ENCODE measurements at regions not wholly inside any gene's neighbourhood (a gene's known extent, or its start where the extent isn't known, plus 50 kb on each side); places are given as distances from the start of the nearest gene placed in this dataset.

DNA sequence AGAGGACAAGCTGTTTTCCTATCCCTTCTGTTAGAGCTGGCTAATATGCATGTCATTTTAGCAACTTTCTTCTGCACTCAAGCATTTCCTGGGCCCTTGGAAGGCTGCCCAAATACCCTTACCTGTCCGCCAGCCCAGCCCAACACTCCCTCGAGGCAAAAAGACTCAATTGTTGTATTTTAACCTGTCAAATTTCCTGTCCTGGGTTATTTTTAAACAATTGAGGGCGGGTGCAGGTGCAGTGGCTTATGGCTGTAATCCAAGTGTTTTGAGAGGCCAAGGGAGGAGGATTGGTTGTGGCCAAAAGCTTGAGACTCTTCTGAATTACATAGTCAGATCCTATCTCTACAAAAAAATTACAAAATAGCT, 125.0 kb upstream of the ARHGAP28 start:
- no TSS peak for BruUV-seq (replicated peaks)
- H3K4me2 ChIP-seq (ENCODE audit: low read depth, low read length) = no peak overlapping the region
- in situ Hi-C loops (cut with HindIII; ENCODE audit: extremely low pct_ligation_motif_present, low pct_unique_long_range_greater_than_20kb) = no loop called here
- no peak overlapping the region for H3K27ac ChIP-seq (ENCODE audit: extremely low read length, insufficient read depth, low read length)
- H4K20me1 ChIP-seq (ENCODE audit: insufficient read depth, low read length) = no peaks in the 10 kb centered on the region
- no peak overlapping the region for H3K4me3 ChIP-seq (replicated peaks in 1 of 3; ENCODE audit: insufficient read depth in 1 of 3, low read depth in 2 of 3, low read length in 3 of 3)
- H3K9me3 ChIP-seq (ENCODE audit: low read length) = no peaks in the 10 kb centered on the region
- ATAC-seq (no peak), DNase-seq (ENCODE audit: low spot score) (no peak), FAIRE-seq (no peak)
- no peak overlapping the region for H2AFZ ChIP-seq (ENCODE audit: low read length)
- H3K9ac ChIP-seq (ENCODE audit: insufficient read depth, low read depth, low read length) = no peak overlapping the region
- ChIA-PET CTCF (ENCODE audit: low intra/inter-chr PET ratio, low total read pairs) (no interaction called here), POLR2A (no interaction called here)
- intact Hi-C loops (cut with micrococcal nuclease; ENCODE audit: unreplicated experiment) = loop anchor here (5.0 kb wide), 1 partner anchor 283 kb away; no protein-coding TSS in a partner anchor
- no peaks in the 10 kb centered on the region; a peak in 1 of 5 replicates for H3K27me3 ChIP-seq (ENCODE audit: control insufficient read depth in 1 of 2, insufficient read depth in 2 of 2, low read length in 2 of 2)
- TF ChIP-seq AHR (CRISPR knock-in tag; IDR thresholded peaks at IDR 0.05) = no peak
- no peak for TF ChIP-seq KMT2B (CRISPR knock-in tag; IDR thresholded peaks at IDR 0.05)
- TF ChIP-seq, protein P1, sequence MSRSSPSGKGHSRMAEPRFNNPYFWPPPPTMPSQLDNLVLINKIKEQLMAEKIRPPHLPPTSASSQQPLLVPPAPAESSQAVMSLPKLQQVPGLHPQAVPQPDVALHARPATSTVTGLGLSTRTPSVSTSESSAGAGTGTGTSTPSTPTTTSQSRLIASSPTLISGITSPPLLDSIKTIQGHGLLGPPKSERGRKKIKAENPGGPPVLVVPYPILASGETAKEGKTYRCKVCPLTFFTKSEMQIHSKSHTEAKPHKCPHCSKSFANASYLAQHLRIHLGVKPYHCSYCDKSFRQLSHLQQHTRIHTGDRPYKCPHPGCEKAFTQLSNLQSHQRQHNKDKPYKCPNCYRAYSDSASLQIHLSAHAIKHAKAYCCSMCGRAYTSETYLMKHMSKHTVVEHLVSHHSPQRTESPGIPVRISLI (CRISPR knock-in tag; IDR thresholded peaks at IDR 0.05; ENCODE audit: borderline replicate concordance) = peak; percentile 3; the same call in 1 of the 2 replicates
- no peaks in the 10 kb centered on the region for H3K4me1 ChIP-seq (ENCODE audit: insufficient read depth, low read length)
- WGBS (ENCODE audit: low lambda C conversion rate) = 15% methylated on average over 3 of the region's 3 CpGs
- no peaks in the 10 kb centered on the region for H3K36me3 ChIP-seq (replicated peaks in 1 of 2; ENCODE audit: control insufficient read depth in 1 of 2, insufficient read depth in 2 of 2, low read length in 2 of 2)
- H3K79me2 ChIP-seq (ENCODE audit: insufficient read depth, low read length) = no peaks in the 10 kb centered on the region

DNA sequence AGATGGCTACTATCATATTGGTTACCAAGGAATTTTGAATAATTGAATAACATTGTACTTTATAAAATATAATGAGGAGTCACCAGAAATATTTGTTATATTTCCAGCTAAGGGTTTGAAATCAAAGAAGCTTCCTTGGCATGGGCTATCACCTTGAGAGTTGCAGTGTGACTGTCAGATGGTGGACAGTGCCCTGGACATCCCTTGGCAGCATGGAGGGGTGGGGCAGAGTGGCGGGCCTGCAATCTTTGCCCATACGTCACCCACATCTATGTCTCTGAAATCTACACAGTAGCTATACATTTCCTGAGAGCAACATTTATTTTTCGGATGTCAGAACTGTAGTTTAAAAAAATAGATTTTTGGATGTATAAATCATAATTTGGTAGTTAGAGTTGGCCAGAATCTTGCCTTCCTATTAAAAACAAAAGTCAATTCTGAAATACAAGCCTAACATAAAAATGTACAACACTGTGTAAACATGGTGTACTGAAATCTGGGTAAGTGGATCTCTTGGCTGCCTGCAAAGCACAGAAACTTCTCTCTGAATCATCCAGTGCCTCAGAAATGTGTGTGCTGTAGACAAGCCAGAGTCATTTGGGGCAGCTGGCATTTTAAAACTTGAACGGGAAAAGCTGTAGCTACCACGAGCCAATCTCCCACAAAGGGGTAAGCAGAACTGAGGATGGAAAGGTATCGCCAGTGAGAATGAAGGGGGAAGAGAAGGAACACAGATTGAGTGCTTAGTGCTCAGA, 124.2 kb upstream of the ARHGAP28 start:
- DNase-seq (ENCODE audit: low spot score) (no peak), FAIRE-seq (no peak), ATAC-seq (no peak)
- in situ Hi-C loops (cut with HindIII; ENCODE audit: extremely low pct_ligation_motif_present, low pct_unique_long_range_greater_than_20kb) = no loop called here
- no peak for TF ChIP-seq MXD4 (CRISPR knock-in tag; IDR thresholded peaks at IDR 0.05)
- no peak for TF ChIP-seq ZNF121 (CRISPR knock-in tag; IDR thresholded peaks at IDR 0.05)
- TF ChIP-seq, protein P2, sequence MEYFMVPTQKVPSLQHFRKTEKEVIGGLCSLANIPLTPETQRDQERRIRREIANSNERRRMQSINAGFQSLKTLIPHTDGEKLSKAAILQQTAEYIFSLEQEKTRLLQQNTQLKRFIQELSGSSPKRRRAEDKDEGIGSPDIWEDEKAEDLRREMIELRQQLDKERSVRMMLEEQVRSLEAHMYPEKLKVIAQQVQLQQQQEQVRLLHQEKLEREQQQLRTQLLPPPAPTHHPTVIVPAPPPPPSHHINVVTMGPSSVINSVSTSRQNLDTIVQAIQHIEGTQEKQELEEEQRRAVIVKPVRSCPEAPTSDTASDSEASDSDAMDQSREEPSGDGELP (IDR thresholded peaks at IDR 0.05; ENCODE audit: borderline replicate concordance, low read depth) = no peak
- H3K9me3 ChIP-seq (ENCODE audit: low read length) = no peaks in the 10 kb centered on the region
- POLR2A ChIA-PET = no interaction called here
- WGBS (ENCODE audit: low lambda C conversion rate) = 24% methylated on average over 6 of the region's 6 CpGs
- H2AFZ ChIP-seq (ENCODE audit: low read length) = no peak overlapping the region
- no peak overlapping the region for H3K27ac ChIP-seq (ENCODE audit: extremely low read length, insufficient read depth, low read length)
- BruUV-seq (replicated peaks) = no TSS peak
- H3K79me2 ChIP-seq (ENCODE audit: insufficient read depth, low read length) = no peaks in the 10 kb centered on the region
- CTCF ChIA-PET (ENCODE audit: low intra/inter-chr PET ratio, low total read pairs) = no interaction called here
- no peaks in the 10 kb centered on the region for H3K36me3 ChIP-seq (replicated peaks in 1 of 2; ENCODE audit: control insufficient read depth in 1 of 2, insufficient read depth in 2 of 2, low read length in 2 of 2)
- no peaks in the 10 kb centered on the region; a peak in 2 of 5 replicates for H3K27me3 ChIP-seq (ENCODE audit: control insufficient read depth in 1 of 2, insufficient read depth in 2 of 2, low read length in 2 of 2)
- H3K4me1 ChIP-seq (ENCODE audit: insufficient read depth, low read length) = no peaks in the 10 kb centered on the region
- H3K9ac ChIP-seq (ENCODE audit: insufficient read depth, low read depth, low read length) = no peak overlapping the region
- intact Hi-C loops (cut with micrococcal nuclease; ENCODE audit: unreplicated experiment) = no loop called here
- H3K4me2 ChIP-seq (ENCODE audit: low read depth, low read length) = no peak overlapping the region
- no peaks in the 10 kb centered on the region for H4K20me1 ChIP-seq (ENCODE audit: insufficient read depth, low read length)
- H3K4me3 ChIP-seq (replicated peaks in 1 of 3; ENCODE audit: insufficient read depth in 1 of 3, low read depth in 2 of 3, low read length in 3 of 3) = no peak overlapping the region
